Osteocyte (in vitro differentiated cells): ENCODE measurements at regions not wholly inside any gene's neighbourhood (a gene's known extent, or its start where the extent isn't known, plus 50 kb on each side); places are given as distances from the start of the nearest gene placed in this dataset.

Experiments used
- DNase-seq: peaks from one replicate; pipeline ENCODE4 v3.0.0; 2021; ENCODE audit warnings: mixed read lengths; ENCODE audit not compliant: unreplicated experiment; ENCODE audit errors: extremely low spot score
- H3K27ac Mint-ChIP-seq: one replicate; pipeline ENCODE4 v1.8.0; 2021; ENCODE audit warnings: mild to moderate bottlenecking, mixed read lengths; ENCODE audit not compliant: unreplicated experiment
- H3K27me3 Mint-ChIP-seq: one replicate; pipeline ENCODE4 v1.8.0; 2021; ENCODE audit warnings: mixed read lengths; ENCODE audit not compliant: unreplicated experiment
- H3K36me3 Mint-ChIP-seq: one replicate; pipeline ENCODE4 v1.8.0; 2021; ENCODE audit warnings: mixed read lengths; ENCODE audit not compliant: unreplicated experiment
- H3K4me1 Mint-ChIP-seq: one replicate; pipeline ENCODE4 v1.8.0; 2021; ENCODE audit warnings: mixed read lengths; ENCODE audit not compliant: unreplicated experiment
- H3K4me3 Mint-ChIP-seq: one replicate; pipeline ENCODE4 v1.8.0; 2021; ENCODE audit warnings: mild to moderate bottlenecking, moderate library complexity, mixed read lengths; ENCODE audit not compliant: unreplicated experiment
- H3K9me3 Mint-ChIP-seq: one replicate; pipeline ENCODE4 v1.8.0; 2021; ENCODE audit warnings: mixed read lengths; ENCODE audit not compliant: unreplicated experiment
- CTCF ChIP-seq: fragments of 200-600 bp; sonication (generic); IDR thresholded peaks from 2 replicates; pipeline ENCODE4 v1.5.0; 2021; ENCODE audit warnings: antibody characterized with exemption, mild to moderate bottlenecking, moderate library complexity

- H3K36me3 Mint-ChIP-seq: no peaks in the 10 kb centered on the region
- no peaks in the 10 kb centered on the region for H3K27me3 Mint-ChIP-seq
- DNase-seq: no peak
- no peak overlapping the region for H3K27ac Mint-ChIP-seq
- peaks cover 9% of the 10 kb centered on the region for H3K9me3 Mint-ChIP-seq
- peaks cover 20% of the 10 kb centered on the region for H3K4me1 Mint-ChIP-seq
- no peak overlapping the region for H3K4me3 Mint-ChIP-seq
- TF ChIP-seq CTCF: no peak
Observed at GRCh38 chr5:130331332-130331731, 427.1 kb downstream of the CHSY3 start.

- DNase-seq: no peak
- no peak overlapping the region for H3K27ac Mint-ChIP-seq
- H3K4me1 Mint-ChIP-seq: peaks cover 2% of the 10 kb centered on the region
- H3K36me3 Mint-ChIP-seq: peaks cover 11% of the 10 kb centered on the region
- peaks cover 19% of the 10 kb centered on the region for H3K9me3 Mint-ChIP-seq
- TF ChIP-seq CTCF: no peak
- no peak overlapping the region for H3K4me3 Mint-ChIP-seq
- no peaks in the 10 kb centered on the region for H3K27me3 Mint-ChIP-seq
Observed at GRCh38 chr5:130324953-130325671, 420.8 kb downstream of the CHSY3 start.

GRCh38 chr5:130323804-130324454, 419.7 kb downstream of the CHSY3 start:
- Mint-ChIP-seq H3K4me3 (no peak overlapping the region), H3K9me3 (peaks cover 15% of the 10 kb centered on the region), H3K27me3 (no peaks in the 10 kb centered on the region), H3K27ac (no peak overlapping the region), H3K36me3 (peaks cover 11% of the 10 kb centered on the region), H3K4me1 (peaks cover 2% of the 10 kb centered on the region)
- no peak for DNase-seq
- TF ChIP-seq CTCF: no peak

- H3K36me3 Mint-ChIP-seq: peaks cover 11% of the 10 kb centered on the region
- H3K4me1 Mint-ChIP-seq: no peaks in the 10 kb centered on the region
- no peak for TF ChIP-seq CTCF
- DNase-seq: no peak
- H3K4me3 Mint-ChIP-seq: no peak overlapping the region
- no peaks in the 10 kb centered on the region for H3K27me3 Mint-ChIP-seq
- peaks cover 15% of the 10 kb centered on the region for H3K9me3 Mint-ChIP-seq
- no peak overlapping the region for H3K27ac Mint-ChIP-seq
Observed at GRCh38 chr5:130321931-130322330, 417.7 kb downstream of the CHSY3 start.

GRCh38 chr5:130316971-130317680, 412.9 kb downstream of the CHSY3 start:
- no peak for DNase-seq
- Mint-ChIP-seq H3K27me3 (no peaks in the 10 kb centered on the region), H3K27ac (no peak overlapping the region), H3K4me1 (no peaks in the 10 kb centered on the region), H3K36me3 (peaks cover 10% of the 10 kb centered on the region), H3K4me3 (no peak overlapping the region), H3K9me3 (peaks cover 26% of the 10 kb centered on the region)
- TF ChIP-seq CTCF: no peak
